Gastroesophageal sphincter (tissue), 3 donors: ENCODE measurements at regions not wholly inside any gene's neighbourhood (a gene's known extent, or its start where the extent isn't known, plus 50 kb on each side); places are given as distances from the start of the nearest gene placed in this dataset.

ENCODE experiments used
- CTCF ChIP-seq, 4 experiments: fragments of 200-600 bp in 2 of 4; fragments of 450-650 bp in 2 of 4; sonication (generic) in 1 of 4; IDR thresholded peaks; one replicate each; pipeline ENCODE4 v1.5.1; 2017 to 2019; ENCODE audit warnings: antibody characterized with exemption in 4 of 4, mild to moderate bottlenecking in 2 of 4, moderate library complexity in 2 of 4
- EP300 ChIP-seq: sonication (generic); formaldehyde crosslinking; IDR thresholded peaks from one replicate; pipeline ENCODE4 v1.6.1; 2017; ENCODE audit warnings: antibody characterized with exemption, mild to moderate bottlenecking

DNA sequence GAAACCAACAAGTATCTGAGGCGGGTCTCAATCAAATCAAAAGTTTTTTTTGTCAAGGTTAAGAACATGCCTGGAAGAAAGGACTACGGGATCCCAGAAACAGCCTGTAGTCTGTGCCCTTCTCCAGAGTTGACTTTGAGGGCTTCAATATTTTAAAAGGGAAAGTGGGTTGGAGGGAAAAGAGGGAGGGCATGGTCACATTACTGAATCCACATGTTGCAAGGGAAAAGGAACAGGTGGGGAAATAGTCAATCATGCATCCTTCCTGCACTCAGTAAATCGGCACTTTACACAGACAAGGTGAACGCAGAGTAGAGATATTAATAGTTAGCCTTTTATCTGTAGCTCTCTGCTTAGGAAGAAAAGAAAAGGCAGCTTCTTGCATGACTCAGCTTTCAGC is 808.5 kb downstream of the UQCRFS1 start:
- no peak for TF ChIP-seq EP300
- TF ChIP-seq CTCF (IDR thresholded peaks at IDR 0.05), result no peak
